Activated naive CD4-positive, alpha-beta T cell treated with anti-CD3 and anti-CD28 coated beads, Interleukin-2, amount 50 U/mL, for 72 hours (primary cell): ENCODE measurements at regions not wholly inside any gene's neighbourhood (a gene's known extent, or its start where the extent isn't known, plus 50 kb on each side); places are given as distances from the start of the nearest gene placed in this dataset.
A peak's percentile ranks its signal among the peaks of the same experiment; 100 is the strongest.
"Not testable (repeated sequence)": the region's sequence is repeated elsewhere in the genome, so short reads cannot be mapped to it uniquely, and the experiment has no call there.

Experiments used
- ATAC-seq, 2 donors: fragments of 150-1000 bp; cut with Tn5 transposase; 2 replicates each; pipeline ENCODE4 v1.10.0; 2021; ENCODE audit warnings: mild to moderate bottlenecking in 2 of 2, moderate library complexity in 2 of 2
- DNase-seq, 2 donors: peaks; one replicate each; pipeline ENCODE4 v3.0.0; 2021 to 2022; ENCODE audit warnings: low spot score in 2 of 2
- H3K27ac Mint-ChIP-seq, 2 donors: one replicate each; pipeline ENCODE4 v1.8.0; 2022; ENCODE audit warnings: mild to moderate bottlenecking in 2 of 2, mixed read lengths in 2 of 2
- H3K36me3 Mint-ChIP-seq, 2 donors: one replicate each; pipeline ENCODE4 v1.8.0; 2022; ENCODE audit warnings: mixed read lengths in 2 of 2
- H3K9me3 Mint-ChIP-seq, 2 donors: one replicate each; pipeline ENCODE4 v1.8.0; 2022; ENCODE audit warnings: mixed read lengths in 2 of 2

GRCh38 chr6:30832864-30833263, 51.5 kb upstream of the DDR1 start:
- peak overlapping the region in 1 of 2 donors; percentile 52 for H3K27ac Mint-ChIP-seq
- H3K9me3 Mint-ChIP-seq: no peaks in the 10 kb centered on the region
- H3K36me3 Mint-ChIP-seq: peaks cover 6 to 26% of the 10 kb centered on the region in 2 donors
- DNase-seq (no peak), ATAC-seq (no peak)

- H3K36me3 Mint-ChIP-seq: peaks cover 6 to 26% of the 10 kb centered on the region in 2 donors
- ATAC-seq (no peak), DNase-seq (no peak)
- H3K9me3 Mint-ChIP-seq: no peaks in the 10 kb centered on the region
- peak overlapping the region; percentile 94 to 98 for H3K27ac Mint-ChIP-seq
Measured at GRCh38 chr6:30830438-30830837, 53.9 kb upstream of the DDR1 start.

DNA sequence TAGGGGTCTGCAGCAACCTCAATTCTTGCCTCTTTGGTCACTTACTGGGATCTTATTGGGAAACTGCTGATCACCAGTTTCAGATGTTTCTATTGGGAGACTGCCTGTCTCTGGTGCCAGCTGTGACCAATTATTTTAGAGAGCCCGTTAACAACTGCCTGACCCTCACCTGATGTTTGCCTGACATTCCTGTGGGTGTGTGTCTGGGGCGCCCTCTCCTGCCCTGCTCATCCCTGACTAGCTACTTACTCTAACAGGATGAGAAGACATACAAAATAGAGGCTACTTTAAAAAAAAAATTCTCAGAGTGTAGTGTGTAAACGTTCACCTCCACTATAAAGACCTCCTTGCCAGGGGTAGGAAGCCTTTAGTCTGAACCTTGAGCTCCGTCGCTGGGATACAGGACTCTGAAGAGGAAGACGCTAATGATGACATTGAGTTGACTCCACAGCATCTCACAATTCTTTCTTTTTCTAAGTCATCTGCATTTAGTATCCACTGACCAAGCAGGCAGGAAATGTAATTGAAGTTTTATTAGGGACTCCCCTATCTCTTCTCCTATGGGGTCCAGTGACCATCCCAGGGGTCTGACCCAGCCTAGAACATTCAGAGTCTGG, 54.6 kb upstream of the DDR1 start:
- peak overlapping the region; percentile 94 to 98 for H3K27ac Mint-ChIP-seq
- peaks cover 6 to 26% of the 10 kb centered on the region in 2 donors for H3K36me3 Mint-ChIP-seq
- ATAC-seq: peak; percentile 25 to 50
- DNase-seq: no peak
- no peaks in the 10 kb centered on the region for H3K9me3 Mint-ChIP-seq

DNA sequence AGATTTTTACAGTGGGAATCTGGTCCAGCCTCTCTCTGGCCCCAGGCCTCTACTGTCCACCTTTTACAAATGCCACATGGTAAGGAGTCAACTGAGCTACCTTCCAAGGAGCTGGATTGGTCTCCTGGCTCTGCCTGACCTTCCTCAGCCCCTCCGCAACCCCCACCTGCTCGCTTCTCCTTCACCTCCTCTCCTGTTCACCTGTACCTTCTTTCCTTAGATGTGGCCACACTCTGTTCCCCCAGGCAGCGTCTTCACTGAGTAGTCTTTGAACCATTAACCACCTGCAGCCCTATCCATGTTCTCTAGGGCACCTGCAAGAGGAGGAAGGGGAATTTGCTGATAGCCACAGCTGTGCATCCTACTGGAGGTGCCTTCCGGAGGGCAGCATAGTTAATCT, 55.3 kb upstream of the DDR1 start:
- H3K9me3 Mint-ChIP-seq: no peaks in the 10 kb centered on the region
- DNase-seq (no peak), ATAC-seq (peak in 1 of 2 donors; percentile 25)
- H3K27ac Mint-ChIP-seq: peak overlapping the region; percentile 86 to 94
- peaks cover 6 to 26% of the 10 kb centered on the region in 2 donors for H3K36me3 Mint-ChIP-seq

DNA sequence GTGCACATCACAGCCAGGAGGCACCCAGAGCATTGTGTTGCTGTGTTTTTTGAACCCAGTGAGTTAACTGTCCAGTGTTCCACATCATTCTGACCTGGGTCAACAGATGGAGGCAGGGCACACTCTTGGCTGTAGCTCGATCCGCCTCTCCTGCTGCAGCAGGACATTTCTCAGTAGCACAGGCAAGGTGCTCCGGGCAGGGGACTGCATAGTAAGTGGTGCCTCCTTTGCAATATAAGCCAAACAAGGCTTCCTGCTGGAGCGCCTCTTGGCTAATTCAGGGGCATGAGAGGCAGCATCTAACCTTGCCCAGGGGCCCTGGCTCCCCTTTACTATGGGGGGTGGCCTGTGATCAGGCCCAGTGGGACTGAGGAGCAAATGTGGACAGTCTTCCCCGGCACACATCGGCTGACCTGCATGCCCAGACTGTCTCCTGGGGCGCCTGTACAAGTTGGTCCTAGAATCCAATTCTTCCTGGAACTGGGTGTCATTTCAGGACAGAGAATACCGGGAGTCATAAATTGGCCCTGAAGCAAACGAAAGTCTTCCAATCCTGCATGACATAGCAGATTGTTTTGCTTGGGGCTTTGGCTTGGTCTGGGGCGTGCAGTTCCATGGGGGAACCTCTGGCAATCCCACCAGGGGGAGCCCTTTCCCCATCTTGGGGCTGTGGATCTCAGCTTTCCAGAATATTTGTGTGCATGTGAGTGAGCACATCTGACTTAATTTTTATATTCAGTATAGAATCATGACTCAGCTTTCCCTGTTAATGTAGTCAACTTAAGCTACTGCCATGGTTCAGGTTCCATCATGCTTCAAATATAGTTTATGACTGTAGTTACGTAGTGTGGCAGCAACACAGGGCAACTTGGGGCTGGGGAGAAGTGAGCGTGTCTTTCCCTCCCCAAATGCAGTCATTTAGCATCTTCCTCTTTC, 56.0 kb upstream of the DDR1 start:
- peaks cover 11 to 26% of the 10 kb centered on the region in 2 donors for H3K36me3 Mint-ChIP-seq
- H3K9me3 Mint-ChIP-seq: no peaks in the 10 kb centered on the region
- ATAC-seq: peak; percentile 66 to 79
- H3K27ac Mint-ChIP-seq: peak overlapping the region; percentile 86 to 94
- DNase-seq: peak; percentile 79 to 86

GRCh38 chr6:30826961-30827342, 57.4 kb upstream of the DDR1 start:
- DNase-seq (peak; percentile 31 to 74), ATAC-seq (peak; percentile 65 to 69)
- H3K27ac Mint-ChIP-seq: peak overlapping the region; percentile 66 to 94
- H3K36me3 Mint-ChIP-seq: peaks cover 12 to 26% of the 10 kb centered on the region in 2 donors
- H3K9me3 Mint-ChIP-seq: no peaks in the 10 kb centered on the region

DNA sequence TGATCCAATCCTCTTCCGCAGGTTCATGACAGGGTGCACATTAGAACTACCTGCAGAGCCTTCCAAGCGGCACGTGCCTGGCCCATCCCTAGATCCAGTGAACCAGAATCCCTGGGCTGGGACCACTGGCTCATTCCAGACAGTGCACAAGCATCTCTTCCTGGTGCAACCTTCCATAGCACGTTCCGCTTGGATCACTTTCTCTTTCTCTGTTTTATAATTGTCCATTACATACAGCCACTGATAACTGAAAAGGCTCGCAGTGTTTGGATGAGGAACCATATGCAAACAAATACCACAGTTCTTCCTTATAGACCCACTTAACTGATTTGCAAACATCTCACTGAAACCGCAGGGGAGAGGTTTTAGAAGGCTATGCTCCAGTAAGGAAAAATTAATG, 59.6 kb upstream of the DDR1 start:
- DNase-seq (no peak), ATAC-seq (no peak)
- Mint-ChIP-seq H3K27ac (no peak overlapping the region), H3K9me3 (peaks cover under 1 to 1% of the 10 kb centered on the region in 2 donors), H3K36me3 (peaks cover 6 to 18% of the 10 kb centered on the region in 2 donors)

DNA sequence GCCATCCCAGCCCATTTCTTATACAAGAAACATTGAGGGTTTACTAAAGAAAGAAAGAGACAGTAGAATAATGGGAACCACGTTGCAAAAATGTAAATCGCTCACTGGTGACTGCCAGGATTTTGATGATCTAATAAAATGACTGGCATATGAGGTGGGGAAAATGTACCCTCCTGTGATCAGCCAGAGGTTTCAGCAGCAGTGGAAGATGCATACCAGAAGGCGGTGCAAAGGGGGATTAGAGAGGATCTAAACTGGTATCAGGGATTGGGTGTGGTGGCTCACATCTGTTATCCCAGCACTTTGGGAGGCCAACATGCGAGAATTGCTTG, 60.8 kb upstream of the DDR1 start:
- H3K36me3 Mint-ChIP-seq: peaks cover 16 to 17% of the 10 kb centered on the region in 2 donors

GRCh38 chr6:30821862-30822784, 62.2 kb upstream of the DDR1 start:
- ATAC-seq (no peak), DNase-seq (no peak)
- H3K9me3 Mint-ChIP-seq: peaks cover 8 to 9% of the 10 kb centered on the region in 2 donors
- H3K27ac Mint-ChIP-seq: peak overlapping the region in 1 of 2 donors; percentile 56
- peaks cover 13 to 22% of the 10 kb centered on the region in 2 donors for H3K36me3 Mint-ChIP-seq

More for the DNA sequence above, 60.8 kb upstream of the DDR1 start:
- H3K27ac Mint-ChIP-seq: peak overlapping the region in 1 of 2 donors; percentile 26
- DNase-seq (no peak), ATAC-seq (no peak)
- peaks cover 5 to 6% of the 10 kb centered on the region in 2 donors for H3K9me3 Mint-ChIP-seq

GRCh38 chr6:30820193-30820592, 64.1 kb upstream of the DDR1 start:
- peaks cover 8 to 12% of the 10 kb centered on the region in 2 donors for H3K9me3 Mint-ChIP-seq
- no peak for DNase-seq
- peak overlapping the region in 1 of 2 donors; percentile 87 for H3K27ac Mint-ChIP-seq
- H3K36me3 Mint-ChIP-seq: peaks cover 18 to 30% of the 10 kb centered on the region in 2 donors
- no peak for ATAC-seq

DNA sequence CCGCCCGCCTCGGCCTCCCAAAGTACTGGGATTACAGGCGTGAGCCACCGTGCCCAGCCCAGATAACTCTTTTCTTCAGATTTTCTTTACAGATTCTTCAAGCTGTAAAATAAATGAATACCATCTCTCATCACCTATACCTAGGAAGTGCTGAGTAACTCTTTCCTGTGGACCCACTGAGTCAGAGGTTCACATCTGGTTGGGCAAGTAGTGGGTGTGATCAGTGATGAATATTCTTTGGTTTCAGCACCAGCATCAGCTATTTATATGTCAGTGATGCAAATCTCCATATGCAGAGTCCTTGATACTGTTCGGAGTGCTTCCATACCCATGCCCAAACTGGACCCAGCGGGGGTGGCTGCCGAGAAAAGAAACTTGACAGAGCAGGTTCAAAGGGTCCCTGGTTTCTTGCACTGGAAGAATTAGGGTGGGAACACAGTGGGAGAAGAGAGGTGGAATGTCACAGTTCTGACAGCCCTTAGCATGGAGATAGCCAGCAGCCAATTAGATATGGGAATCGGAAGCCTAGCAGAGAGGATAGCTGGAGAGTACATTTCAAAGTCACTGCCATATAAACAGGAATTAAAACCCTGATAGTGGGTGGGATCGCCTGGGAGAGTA, 64.9 kb upstream of the DDR1 start:
- H3K36me3 Mint-ChIP-seq: peaks cover 24 to 35% of the 10 kb centered on the region in 2 donors
- peak; percentile 38 to 68 for DNase-seq
- peak; percentile 74 to 88 for ATAC-seq
- H3K27ac Mint-ChIP-seq: peak overlapping the region; percentile 78 to 87
- peaks cover 8 to 17% of the 10 kb centered on the region in 2 donors for H3K9me3 Mint-ChIP-seq

GRCh38 chr6:30818391-30818841, 65.9 kb upstream of the DDR1 start:
- DNase-seq (no peak), ATAC-seq (no peak)
- Mint-ChIP-seq H3K27ac (peak overlapping the region; percentile 78 to 87), H3K9me3 (peaks cover 8 to 22% of the 10 kb centered on the region in 2 donors), H3K36me3 (peaks cover 28 to 37% of the 10 kb centered on the region in 2 donors)

- H3K36me3 Mint-ChIP-seq: peaks cover 34 to 42% of the 10 kb centered on the region in 2 donors
Measured at GRCh38 chr6:30816791-30817739, 67.3 kb upstream of the DDR1 start.

GRCh38 chr6:30816296-30816695, 68.0 kb upstream of the DDR1 start:
- H3K27ac Mint-ChIP-seq: peak overlapping the region in 1 of 2 donors; percentile 93
- H3K36me3 Mint-ChIP-seq: peaks cover 34 to 42% of the 10 kb centered on the region in 2 donors
- peaks cover 17 to 25% of the 10 kb centered on the region in 2 donors for H3K9me3 Mint-ChIP-seq
- not testable (repeated sequence) for DNase-seq, ATAC-seq

More at GRCh38 chr6:30816791-30817739, 67.3 kb upstream of the DDR1 start:
- peaks cover 10 to 24% of the 10 kb centered on the region in 2 donors for H3K9me3 Mint-ChIP-seq
- DNase-seq: no peak
- ATAC-seq: peak; percentile 62 to 71
- H3K27ac Mint-ChIP-seq: peak overlapping the region; percentile 87 to 92
